Activated B cell treated with CpG ODN at 0.5 μM for 24 hours (primary cell): ENCODE measurements at regions not wholly inside any gene's neighbourhood (a gene's known extent, or its start where the extent isn't known, plus 50 kb on each side); places are given as distances from the start of the nearest gene placed in this dataset.
"Not testable (repeated sequence)": the region's sequence is repeated elsewhere in the genome, so short reads cannot be mapped to it uniquely, and the experiment has no call there.

Source experiments
- ATAC-seq: fragments of 200-7000 bp; cut with Tn5 transposase; one replicate; pipeline ENCODE4 v1.10.0; 2021; ENCODE audit warnings: low read depth, mild to moderate bottlenecking, moderate library complexity
- CTCF ChIA-PET: fragments of 350-600 bp; sonication (Branson Sonifier 250); formaldehyde crosslinking; loops from one replicate; lab custom pipeline; 2021; ENCODE audit warnings: antibody characterized with exemption; lab: Charles Lee
- POLR2A ChIA-PET: fragments of 350-600 bp; sonication (Branson Sonifier 250); formaldehyde crosslinking; loops from one replicate; lab custom pipeline; 2021; ENCODE audit warnings: antibody characterized with exemption; lab: Charles Lee
- DNase-seq: peaks from one replicate; pipeline ENCODE4 v3.0.0; 2022
- H3K27ac Mint-ChIP-seq: one replicate; pipeline ENCODE4 v1.8.0; 2020; ENCODE audit warnings: mixed read lengths
- H3K27me3 Mint-ChIP-seq: one replicate; pipeline ENCODE4 v1.8.0; 2021; ENCODE audit warnings: mixed read lengths
- H3K36me3 Mint-ChIP-seq: one replicate; pipeline ENCODE4 v1.8.0; 2021; ENCODE audit warnings: low read depth, mixed read lengths
- H3K4me1 Mint-ChIP-seq: one replicate; pipeline ENCODE4 v1.8.0; 2021; ENCODE audit warnings: mixed read lengths
- H3K4me3 Mint-ChIP-seq: one replicate; pipeline ENCODE4 v1.8.0; 2020; ENCODE audit warnings: mild to moderate bottlenecking, mixed read lengths
- H3K9me3 Mint-ChIP-seq: one replicate; pipeline ENCODE4 v1.8.0; 2020; ENCODE audit warnings: mixed read lengths
- CTCF ChIP-seq: fragments of 200-600 bp; IDR thresholded peaks from one replicate; pipeline ENCODE4 v1.8.0; 2022; ENCODE audit warnings: antibody characterized with exemption, mild to moderate bottlenecking
- intact Hi-C: fragments of 100-400 bp; cut with micrococcal nuclease; formaldehyde crosslinking; loops from one replicate; pipeline ENCODE4 v1.15.1; 2024

GRCh38 chr10:23585186-23585585 lies 146.3 kb downstream of the OTUD1 start:
- no peak for TF ChIP-seq CTCF
- Mint-ChIP-seq H3K9me3 (peaks cover 10% of the 10 kb centered on the region), H3K4me3 (no peak overlapping the region), H3K27ac (no peak overlapping the region), H3K4me1 (no peaks in the 10 kb centered on the region), H3K27me3 (no peaks in the 10 kb centered on the region), H3K36me3 (no peaks in the 10 kb centered on the region)
- DNase-seq (no peak), ATAC-seq (no peak)
- intact Hi-C loops = no loop called here
- CTCF ChIA-PET = no interaction called here
- POLR2A ChIA-PET = no interaction called here

- POLR2A ChIA-PET = no interaction called here
- no peak for TF ChIP-seq CTCF
- ATAC-seq = no peak
- no peak overlapping the region for H3K27ac Mint-ChIP-seq
- no peaks in the 10 kb centered on the region for H3K27me3 Mint-ChIP-seq
- no peak overlapping the region for H3K4me3 Mint-ChIP-seq
- intact Hi-C loops = no loop called here
- CTCF ChIA-PET = no interaction called here
- DNase-seq = no peak
- peaks cover 10% of the 10 kb centered on the region for H3K9me3 Mint-ChIP-seq
- no peaks in the 10 kb centered on the region for H3K36me3 Mint-ChIP-seq
- no peaks in the 10 kb centered on the region for H3K4me1 Mint-ChIP-seq
Measured at GRCh38 chr10:23585666-23586065, 146.8 kb downstream of the OTUD1 start.

GRCh38 chr10:23595278-23595677 lies 156.4 kb downstream of the OTUD1 start:
- H3K9me3 Mint-ChIP-seq, H3K4me3 Mint-ChIP-seq, H3K27ac Mint-ChIP-seq, intact Hi-C loops, POLR2A ChIA-PET, DNase-seq, ATAC-seq, H3K27me3 Mint-ChIP-seq, H3K36me3 Mint-ChIP-seq, CTCF ChIA-PET, H3K4me1 Mint-ChIP-seq: not testable (repeated sequence)

- POLR2A ChIA-PET = no interaction called here
- no peaks in the 10 kb centered on the region for H3K36me3 Mint-ChIP-seq
- no peak overlapping the region for H3K27ac Mint-ChIP-seq
- intact Hi-C loops = no loop called here
- no peaks in the 10 kb centered on the region for H3K4me1 Mint-ChIP-seq
- ATAC-seq = no peak
- no peaks in the 10 kb centered on the region for H3K9me3 Mint-ChIP-seq
- CTCF ChIA-PET = no interaction called here
- no peak overlapping the region for H3K4me3 Mint-ChIP-seq
- H3K27me3 Mint-ChIP-seq = peaks cover 2% of the 10 kb centered on the region
- no peak for TF ChIP-seq CTCF
- no peak for DNase-seq
Measured at GRCh38 chr10:23604613-23605012, 165.7 kb downstream of the OTUD1 start.

GRCh38 chr10:23606456-23606855 lies 167.6 kb downstream of the OTUD1 start:
- ChIA-PET CTCF (no interaction called here), POLR2A (no interaction called here)
- DNase-seq (no peak), ATAC-seq (no peak)
- Mint-ChIP-seq H3K36me3 (no peaks in the 10 kb centered on the region), H3K4me1 (no peaks in the 10 kb centered on the region), H3K4me3 (no peak overlapping the region), H3K27me3 (peaks cover 2% of the 10 kb centered on the region), H3K9me3 (no peaks in the 10 kb centered on the region), H3K27ac (no peak overlapping the region)
- TF ChIP-seq CTCF = no peak
- intact Hi-C loops = no loop called here

GRCh38 chr10:23608926-23609325 lies 170.1 kb downstream of the OTUD1 start:
- Mint-ChIP-seq H3K4me3 (no peak overlapping the region), H3K27ac (no peak overlapping the region), H3K9me3 (no peaks in the 10 kb centered on the region), H3K36me3 (no peaks in the 10 kb centered on the region), H3K4me1 (no peaks in the 10 kb centered on the region), H3K27me3 (peaks cover 2% of the 10 kb centered on the region)
- no peak for TF ChIP-seq CTCF
- intact Hi-C loops = no loop called here
- no peak for ATAC-seq
- no peak for DNase-seq
- ChIA-PET POLR2A (no interaction called here), CTCF (no interaction called here)
